PC-3 (cell line): ENCODE measurements at regions not wholly inside any gene's neighbourhood (a gene's known extent, or its start where the extent isn't known, plus 50 kb on each side); places are given as distances from the start of the nearest gene placed in this dataset.
"Not testable (repeated sequence)": the region's sequence is repeated elsewhere in the genome, so short reads cannot be mapped to it uniquely, and the experiment has no call there.

Experiments
- ATAC-seq: fragments of 200-7000 bp; cut with Tn5 transposase; 2 replicates; pipeline ENCODE4 v1.9.1; 2020; ENCODE audit warnings: mild to moderate bottlenecking, moderate library complexity
- BruUV-seq: library from RNA; stranded (reverse); fragments of 400-500 nt; replicated peaks from 2 replicates; lab custom pipeline; 2021; lab: Mats Ljungman, UMichigan
- CTCF ChIA-PET: fragments of 300-600 bp; sonication (Branson Sonifier 250); formaldehyde crosslinking; loops from one replicate; lab custom pipeline; 2022; ENCODE audit warnings: antibody characterized with exemption; lab: Charles Lee
- POLR2A ChIA-PET: fragments of 300-600 bp; sonication (Branson Sonifier 250); formaldehyde crosslinking; loops from one replicate; lab custom pipeline; 2022; ENCODE audit warnings: antibody characterized with exemption; ENCODE audit not compliant: unreplicated experiment; lab: Charles Lee
- DNase-seq: peaks from one replicate; pipeline ENCODE4 v3.0.0-alpha.2; 2015
- H2AFZ ChIP-seq: fragments of 300-600 bp; sonication (generic); 2 replicates; pipeline ENCODE4 v1.6.0; 2016; ENCODE audit warnings: antibody characterized with exemption, low read length
- H3F3A ChIP-seq: fragments of 300-600 bp; sonication (generic); one replicate; pipeline ENCODE4 v1.6.0; 2017; ENCODE audit warnings: antibody characterized with exemption, low read length, control low read depth, mild to moderate bottlenecking; ENCODE audit not compliant: unreplicated experiment
- H3K27ac ChIP-seq: fragments of 300-600 bp; sonication (generic); 2 replicates; pipeline ENCODE4 v1.5.1; 2016; ENCODE audit warnings: mild to moderate bottlenecking, low read length
- H3K27me3 ChIP-seq: fragments of 300-600 bp; sonication (generic); 2 replicates; pipeline ENCODE4 v1.6.1; 2016; ENCODE audit warnings: low read length, mixed read lengths
- H3K36me3 ChIP-seq: fragments of 300-600 bp; sonication (generic); 2 replicates; pipeline ENCODE4 v1.6.1; 2016; ENCODE audit warnings: low read depth, mixed run types, low read length, mixed read lengths
- H3K4me1 ChIP-seq: fragments of 300-600 bp; sonication (generic); 2 replicates; pipeline ENCODE4 v1.5.1; 2016; ENCODE audit warnings: low read length; ENCODE audit not compliant: insufficient read depth
- H3K4me2 ChIP-seq: fragments of 300-600 bp; sonication (generic); 2 replicates; pipeline ENCODE4 v1.6.0; 2016; ENCODE audit warnings: low read length
- H3K4me3 ChIP-seq: fragments of 300-600 bp; sonication (generic); 2 replicates; pipeline ENCODE4 v1.5.1; 2016; ENCODE audit warnings: mild to moderate bottlenecking, low read length, mixed read lengths
- H3K79me2 ChIP-seq: fragments of 300-600 bp; sonication (generic); 2 replicates; pipeline ENCODE4 v1.6.1; 2017; ENCODE audit warnings: low read length, mixed read lengths
- H3K9ac ChIP-seq: fragments of 300-600 bp; sonication (generic); 2 replicates; pipeline ENCODE4 v1.6.0; 2016; ENCODE audit warnings: mild to moderate bottlenecking, low read length
- H3K9me2 ChIP-seq: fragments of 300-600 bp; sonication (generic); replicated peaks from 2 replicates; pipeline ENCODE4 v1.6.1; 2016; ENCODE audit warnings: mixed run types, low read length, mixed read lengths
- H3K9me3 ChIP-seq: fragments of 300-600 bp; sonication (generic); 2 replicates; pipeline ENCODE4 v1.6.1; 2016; ENCODE audit warnings: low read length, mixed read lengths
- H4K20me1 ChIP-seq: fragments of 300-600 bp; sonication (generic); 2 replicates; pipeline ENCODE4 v1.6.1; 2016; ENCODE audit warnings: low read length, mixed read lengths
- intact Hi-C: fragments of 100-400 bp; cut with micrococcal nuclease; formaldehyde crosslinking; loops from 2 replicates; pipeline ENCODE4 v1.9.0; 2023

GRCh38 chr1:243050613-243051012, 204.5 kb downstream of the CEP170 start:
- H3K9ac ChIP-seq, BruUV-seq, H4K20me1 ChIP-seq, H3K27ac ChIP-seq, H3K9me3 ChIP-seq, H3K9me2 ChIP-seq, ATAC-seq, H3K36me3 ChIP-seq, POLR2A ChIA-PET, H3F3A ChIP-seq, H2AFZ ChIP-seq, CTCF ChIA-PET, H3K4me3 ChIP-seq, H3K79me2 ChIP-seq, intact Hi-C loops, H3K27me3 ChIP-seq, H3K4me2 ChIP-seq, DNase-seq, H3K4me1 ChIP-seq: not testable (repeated sequence)

- H3K9me3 ChIP-seq, H3K79me2 ChIP-seq, BruUV-seq, H3F3A ChIP-seq, H3K4me1 ChIP-seq, intact Hi-C loops, H3K27me3 ChIP-seq, H3K9ac ChIP-seq, DNase-seq, H2AFZ ChIP-seq, CTCF ChIA-PET, POLR2A ChIA-PET, H3K9me2 ChIP-seq, H3K27ac ChIP-seq, H3K4me3 ChIP-seq, ATAC-seq, H4K20me1 ChIP-seq, H3K4me2 ChIP-seq, H3K36me3 ChIP-seq: not testable (repeated sequence)
Measured at GRCh38 chr1:243049716-243050115, 205.4 kb downstream of the CEP170 start.

- CTCF ChIA-PET, H3K36me3 ChIP-seq, BruUV-seq: not testable (repeated sequence)
Measured at GRCh38 chr1:243021365-243021764, 233.7 kb downstream of the CEP170 start.

GRCh38 chr1:243019030-243019635, 235.9 kb downstream of the CEP170 start:
- H3K9me2 ChIP-seq, H2AFZ ChIP-seq, H3K4me3 ChIP-seq, ATAC-seq, DNase-seq, H3F3A ChIP-seq, BruUV-seq, H3K27me3 ChIP-seq, intact Hi-C loops, CTCF ChIA-PET, H4K20me1 ChIP-seq, H3K9me3 ChIP-seq, H3K9ac ChIP-seq, H3K79me2 ChIP-seq, POLR2A ChIA-PET, H3K36me3 ChIP-seq, H3K27ac ChIP-seq, H3K4me1 ChIP-seq, H3K4me2 ChIP-seq: not testable (repeated sequence)

More at GRCh38 chr1:243021365-243021764, 233.7 kb downstream of the CEP170 start:
- H3K9ac ChIP-seq, H3F3A ChIP-seq, H3K4me1 ChIP-seq, POLR2A ChIA-PET, H2AFZ ChIP-seq, H3K9me2 ChIP-seq, ATAC-seq, H3K27ac ChIP-seq, H3K4me3 ChIP-seq, H4K20me1 ChIP-seq, H3K4me2 ChIP-seq, H3K79me2 ChIP-seq, DNase-seq, intact Hi-C loops, H3K9me3 ChIP-seq: not testable (repeated sequence)
- H3K27me3 ChIP-seq: peaks cover 11% of the 10 kb centered on the region

- H3K4me3 ChIP-seq, H2AFZ ChIP-seq, H3K36me3 ChIP-seq, BruUV-seq, H3F3A ChIP-seq, H3K79me2 ChIP-seq, DNase-seq, H3K4me1 ChIP-seq, H3K4me2 ChIP-seq, CTCF ChIA-PET, H4K20me1 ChIP-seq, ATAC-seq, H3K9ac ChIP-seq, H3K27ac ChIP-seq, H3K9me3 ChIP-seq, intact Hi-C loops, H3K9me2 ChIP-seq, H3K27me3 ChIP-seq, POLR2A ChIA-PET: not testable (repeated sequence)
Measured at GRCh38 chr1:243010719-243011118, 244.4 kb downstream of the CEP170 start.

- H3K27ac ChIP-seq, CTCF ChIA-PET, DNase-seq, H3K27me3 ChIP-seq, H3K4me3 ChIP-seq, H4K20me1 ChIP-seq, H3K4me1 ChIP-seq, ATAC-seq, BruUV-seq, H2AFZ ChIP-seq, H3F3A ChIP-seq, H3K79me2 ChIP-seq, H3K4me2 ChIP-seq, intact Hi-C loops, H3K36me3 ChIP-seq, POLR2A ChIA-PET, H3K9me2 ChIP-seq, H3K9ac ChIP-seq, H3K9me3 ChIP-seq: not testable (repeated sequence)
Measured at GRCh38 chr1:243001003-243001402, 254.1 kb downstream of the CEP170 start.

DNA sequence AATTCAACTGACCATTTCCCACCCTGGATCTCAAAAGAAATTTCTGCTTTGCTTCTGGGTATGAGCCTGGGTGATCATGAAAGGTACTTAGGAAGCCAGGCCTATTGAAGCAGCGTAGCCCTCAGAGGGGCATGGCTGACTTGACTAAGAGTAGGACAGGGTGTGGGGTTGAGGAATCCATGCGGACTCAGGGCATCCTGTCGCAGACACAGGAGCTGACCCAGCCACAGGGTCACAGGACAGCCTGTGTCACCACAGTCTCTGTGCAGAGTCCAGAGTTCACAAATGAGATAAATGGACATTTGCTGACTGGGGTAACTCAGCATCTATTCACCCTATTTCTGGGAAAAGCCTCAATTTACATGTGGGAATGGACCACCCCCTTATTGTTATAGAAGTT, 262.3 kb downstream of the CEP170 start:
- POLR2A ChIA-PET, H3K9me3 ChIP-seq, H3K9ac ChIP-seq, H3K27me3 ChIP-seq, H3K79me2 ChIP-seq, DNase-seq, H4K20me1 ChIP-seq, H3K4me3 ChIP-seq, CTCF ChIA-PET, BruUV-seq, H3F3A ChIP-seq, H2AFZ ChIP-seq, intact Hi-C loops, ATAC-seq, H3K9me2 ChIP-seq, H3K27ac ChIP-seq, H3K4me2 ChIP-seq, H3K4me1 ChIP-seq, H3K36me3 ChIP-seq: not testable (repeated sequence)
